ENCODE measurements at regions not wholly inside any gene's neighbourhood (a gene's known extent, or its start where the extent isn't known, plus 50 kb on each side); places are given as distances from the start of the nearest gene placed in this dataset.
"Not testable (repeated sequence)": the region's sequence is repeated elsewhere in the genome, so short reads cannot be mapped to it uniquely, and the experiment has no call there.

DNA sequence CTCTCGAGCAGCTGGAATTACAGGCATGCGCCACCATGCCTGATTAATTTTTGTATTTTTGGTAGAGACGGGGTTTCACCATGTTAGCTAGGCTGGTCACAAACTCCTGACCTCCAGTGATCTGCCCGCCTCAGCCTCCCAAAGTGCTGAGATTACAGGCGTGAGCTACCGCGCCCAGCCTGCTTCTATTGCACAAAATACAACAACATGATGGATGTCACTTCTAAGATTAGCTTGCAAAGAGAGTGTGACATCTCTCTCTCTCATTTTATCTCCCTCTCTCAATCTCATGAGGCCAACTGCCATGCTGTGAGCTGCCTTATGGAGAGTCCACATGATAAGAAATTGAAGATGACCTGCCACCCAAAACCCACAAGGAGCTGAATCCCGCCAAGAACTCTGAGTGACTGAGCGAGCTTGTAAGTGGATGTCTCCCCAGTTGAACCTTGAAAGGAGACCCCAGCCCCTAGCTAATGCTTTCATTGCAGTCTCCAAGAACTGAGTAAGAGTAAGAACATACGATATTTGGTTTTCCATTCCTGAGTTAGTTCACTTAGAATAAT, 458.5 kb downstream of the RBFOX1 start:
- no peak for DNase-seq

DNA sequence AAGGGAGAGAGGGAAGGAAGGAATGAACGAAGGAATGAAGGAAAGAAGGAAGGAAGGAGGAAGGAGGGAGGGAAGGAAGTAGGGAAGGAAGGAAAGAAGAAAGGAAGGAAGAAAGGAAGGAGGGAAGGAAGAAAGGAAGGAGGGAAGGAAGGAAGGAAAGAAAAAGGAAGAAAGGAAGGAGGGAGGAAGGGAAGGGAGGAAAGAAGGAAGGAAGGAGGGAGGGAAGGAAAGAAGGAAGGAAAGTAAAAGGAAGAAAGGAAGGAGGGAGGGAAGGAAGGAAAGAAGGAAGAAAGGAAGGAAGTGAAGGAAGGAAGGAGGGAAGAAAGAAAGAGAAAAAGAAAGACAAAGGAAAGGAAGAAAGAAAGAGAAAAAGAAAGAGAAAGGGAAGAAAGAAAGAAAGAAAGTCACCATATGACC, 442.4 kb downstream of the RBFOX1 start:
- DNase-seq: no peak

DNA sequence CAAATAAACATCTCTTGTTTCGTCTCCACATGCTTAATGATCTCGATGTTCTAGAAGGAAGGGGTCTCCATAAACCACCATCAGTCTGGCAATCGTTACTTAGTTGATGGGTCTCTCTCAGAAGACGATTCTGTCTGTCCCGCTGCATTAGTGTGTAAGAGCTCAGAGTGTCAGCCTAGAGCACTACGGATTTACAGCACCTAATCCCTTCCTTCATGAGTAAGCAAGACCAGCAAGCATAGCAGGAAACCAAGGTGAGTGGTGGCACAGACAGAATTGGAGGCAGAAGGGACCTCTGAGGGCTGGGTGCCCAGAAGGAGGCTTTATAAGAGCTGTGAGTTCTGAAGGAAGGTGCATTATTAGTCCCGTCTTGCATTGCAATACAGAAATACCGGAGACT, 440.1 kb downstream of the RBFOX1 start:
- DNase-seq: no peak

DNA sequence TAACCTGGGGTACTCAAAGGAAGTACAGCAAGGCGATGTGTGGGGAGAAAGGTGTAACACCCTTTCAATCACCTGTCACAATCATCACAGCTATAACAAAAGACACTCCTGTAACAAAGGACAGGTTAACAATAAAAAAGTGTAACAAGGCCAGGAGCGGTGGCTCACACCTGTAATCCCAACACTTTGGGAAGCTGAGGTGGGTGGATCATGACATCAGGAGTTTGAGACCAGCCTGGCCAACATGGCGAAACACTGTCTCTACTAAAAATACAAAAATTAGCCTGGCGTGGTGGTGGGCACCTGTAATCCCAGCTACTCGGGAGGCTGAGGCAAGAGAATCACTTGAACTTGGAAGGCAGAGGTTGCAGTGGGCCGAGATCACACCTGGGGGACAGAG, 436.4 kb downstream of the RBFOX1 start:
- not testable (repeated sequence) for DNase-seq

DNA sequence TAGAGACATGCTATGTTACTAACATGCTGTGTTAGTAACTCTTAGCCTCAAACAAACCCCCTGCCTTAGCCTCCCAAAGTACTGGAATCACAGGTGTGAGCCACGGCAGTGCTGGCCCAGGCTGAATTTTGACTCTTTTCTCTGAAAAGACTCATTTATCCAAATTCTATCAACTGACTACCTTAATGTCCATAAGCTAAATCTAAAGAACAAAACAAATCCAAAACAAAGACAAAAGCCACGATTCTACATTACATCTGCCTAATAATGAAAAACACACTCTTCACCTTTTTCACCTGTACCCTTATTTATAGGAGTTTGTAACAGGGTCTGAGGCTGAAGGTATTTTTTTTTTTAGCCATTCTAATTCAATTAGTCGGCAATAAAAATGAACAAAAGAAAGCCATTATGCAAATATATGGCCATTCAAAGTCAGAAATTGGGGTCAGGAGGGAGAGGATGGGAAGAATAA, 432.5 kb downstream of the RBFOX1 start:
- no peak for DNase-seq

DNA sequence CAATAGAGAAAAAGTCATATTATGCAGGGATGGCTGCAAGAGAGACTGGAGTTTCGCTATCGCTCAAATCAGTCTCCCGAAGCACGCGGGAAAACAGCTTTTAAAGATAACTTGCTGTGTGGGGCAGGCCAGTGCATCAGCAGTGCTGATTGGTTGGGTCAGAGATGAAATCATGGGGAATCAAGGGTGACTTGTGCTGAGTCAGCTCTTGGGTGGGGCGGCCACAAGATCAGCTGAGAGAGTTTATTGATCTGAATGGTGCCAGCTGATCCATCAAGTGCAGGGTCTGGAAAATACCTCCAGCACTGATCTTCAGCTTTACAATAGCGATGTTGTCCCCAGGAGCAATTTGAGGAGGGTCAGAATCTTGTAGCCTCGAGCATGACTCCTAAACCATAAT, 430.5 kb downstream of the RBFOX1 start:
- DNase-seq: no peak
